GM18511 (cell line): ENCODE measurements at regions not wholly inside any gene's neighbourhood (a gene's known extent, or its start where the extent isn't known, plus 50 kb on each side); places are given as distances from the start of the nearest gene placed in this dataset.
"Not testable (repeated sequence)": the region's sequence is repeated elsewhere in the genome, so short reads cannot be mapped to it uniquely, and the experiment has no call there.

Experiments used
- ATAC-seq: cut with Tn5 transposase; IDR thresholded peaks from one replicate; pipeline ENCODE4 v1.9.1; 2021; ENCODE audit warnings: mild to moderate bottlenecking, moderate library complexity; ENCODE audit not compliant: unreplicated experiment

DNA sequence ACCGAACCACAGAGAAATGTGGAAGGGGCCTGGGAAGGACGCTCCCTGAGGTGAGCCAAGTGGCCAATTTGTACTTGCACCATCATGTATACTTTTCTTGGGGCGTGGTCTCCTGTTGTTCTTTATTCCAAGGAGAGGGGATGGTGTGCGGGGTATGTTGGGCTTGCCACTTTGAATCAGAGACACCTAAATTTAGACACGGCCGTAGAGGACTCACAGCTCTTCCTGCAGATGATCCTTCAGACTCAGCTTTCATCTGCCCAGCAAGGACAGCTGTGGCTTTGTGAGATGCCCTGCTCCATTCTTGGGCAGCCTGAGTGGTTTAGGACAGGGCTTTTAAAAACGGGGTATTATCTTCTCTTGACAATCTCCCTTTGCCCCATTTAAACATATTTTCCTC is 473.2 kb downstream of the REEP3 start:
- ATAC-seq: no peak

DNA sequence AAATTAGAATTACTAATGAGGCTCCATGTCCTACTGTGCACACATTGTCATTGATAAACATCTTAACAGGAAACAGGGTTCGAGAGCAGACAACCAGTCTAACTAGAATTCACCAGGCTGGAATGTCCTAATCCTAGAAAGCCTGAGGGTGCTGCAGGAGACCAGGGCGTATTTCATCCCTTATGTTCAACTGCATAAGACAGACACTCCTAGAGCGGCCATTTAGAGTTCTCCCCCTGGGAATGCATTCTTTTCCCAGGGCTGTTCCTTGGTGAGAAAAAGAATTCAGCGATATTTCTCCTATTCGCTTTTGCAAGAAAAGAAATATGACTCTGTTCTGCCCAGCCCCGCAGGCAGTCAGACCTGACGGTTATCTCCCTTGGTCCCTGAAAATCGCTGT is 486.0 kb downstream of the REEP3 start:
- no peak for ATAC-seq

DNA sequence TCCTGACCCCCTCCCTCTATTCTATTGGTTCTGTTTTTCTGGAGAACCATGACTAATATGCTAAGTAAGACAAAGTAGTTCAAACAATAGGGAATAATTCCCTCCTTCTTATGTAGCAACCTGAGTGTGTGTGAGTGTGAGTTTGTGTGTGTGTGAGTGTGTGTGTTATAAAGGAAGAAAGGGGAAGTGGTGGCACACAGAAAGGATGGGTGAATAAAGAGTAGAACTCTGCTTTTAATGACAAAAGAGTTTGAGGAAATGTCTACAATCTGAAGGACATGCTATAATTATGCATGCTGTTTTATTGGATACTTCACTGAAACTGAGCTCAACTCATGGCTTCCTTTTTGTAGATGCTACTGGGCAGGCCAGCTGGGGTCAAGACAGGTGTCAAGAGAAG is 489.5 kb downstream of the REEP3 start:
- ATAC-seq: no peak

DNA sequence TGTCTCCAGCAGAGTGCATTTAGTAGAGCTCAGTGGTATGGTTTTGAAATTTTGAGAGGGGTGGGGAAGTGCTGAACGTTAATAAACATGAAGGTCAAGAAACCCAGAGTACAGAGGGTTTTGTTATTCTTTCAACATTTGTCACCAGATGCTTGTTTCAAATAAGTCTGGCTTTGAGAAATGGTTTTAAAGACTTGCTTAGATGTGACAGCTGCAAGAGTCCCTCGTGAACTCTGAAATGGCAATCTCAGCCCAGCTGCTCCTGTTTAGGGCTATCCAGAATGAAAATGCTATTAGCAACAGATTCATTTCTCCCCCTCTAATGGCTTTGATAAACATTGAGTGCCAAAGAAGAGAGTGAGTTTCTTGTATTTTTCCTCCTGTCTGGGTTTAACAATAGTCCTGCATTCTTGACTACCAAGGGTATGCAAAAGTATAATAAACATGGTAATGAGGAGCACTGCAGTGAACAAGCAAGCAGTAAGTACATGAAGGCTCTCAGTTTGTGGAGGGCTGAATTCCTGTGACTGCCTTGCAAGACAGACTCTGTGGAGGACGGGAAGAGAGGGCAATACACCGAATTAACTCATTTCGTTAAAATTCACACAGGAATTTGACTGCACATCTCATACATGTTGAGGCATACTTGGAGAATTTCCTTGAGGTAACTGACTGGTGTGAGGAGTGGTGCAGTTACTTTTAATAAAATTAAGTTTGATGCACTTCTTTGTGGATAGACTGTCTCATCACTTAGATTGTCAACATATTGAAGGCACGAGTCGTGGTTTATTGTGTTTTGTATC is 490.9 kb downstream of the REEP3 start:
- no peak for ATAC-seq

DNA sequence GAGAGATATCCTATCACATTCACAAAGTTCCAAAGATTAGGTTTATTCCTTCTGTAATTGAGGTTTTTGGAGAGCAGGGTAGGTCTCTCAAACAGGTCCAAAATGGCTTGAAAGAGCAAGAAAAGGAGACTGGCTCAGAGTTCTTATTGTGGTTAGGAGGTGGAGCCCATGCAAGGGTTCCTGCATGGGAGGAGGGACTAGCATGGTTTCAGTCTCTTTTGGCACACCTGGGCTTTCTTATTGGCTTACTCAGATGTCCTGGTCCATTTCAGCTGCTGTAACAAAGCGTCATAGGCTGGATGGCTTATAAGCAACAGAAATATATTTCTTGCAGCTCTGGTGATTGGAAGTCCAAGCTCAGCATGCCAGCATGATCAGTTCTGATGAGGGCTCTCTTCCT is 493.1 kb downstream of the REEP3 start:
- ATAC-seq: no peak

DNA sequence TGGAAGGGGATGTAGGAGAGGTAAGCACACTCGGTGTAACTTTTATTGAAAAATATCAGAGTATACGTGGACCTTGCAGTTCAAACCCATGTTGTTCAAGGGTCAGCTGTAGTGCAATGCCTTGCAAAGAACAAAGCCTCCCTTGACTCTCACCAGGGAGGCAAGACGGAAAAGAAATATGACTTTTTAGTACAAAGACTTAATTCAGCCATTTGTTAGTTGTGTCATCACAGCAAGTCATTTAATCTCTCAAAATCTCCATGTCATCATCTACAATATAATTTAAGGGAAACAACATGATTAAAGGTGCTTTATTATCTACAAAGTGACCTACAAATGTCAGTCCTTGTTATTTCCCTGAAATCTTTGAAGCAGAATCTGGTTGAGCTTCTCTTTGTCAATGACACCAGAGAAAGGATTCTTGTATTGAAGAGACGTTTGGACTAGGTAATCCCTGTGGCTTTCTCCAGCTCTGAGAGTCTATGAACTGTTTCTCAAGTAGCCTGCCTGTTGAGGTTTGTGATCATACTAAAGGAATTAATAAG is 502.8 kb downstream of the REEP3 start:
- no peak for ATAC-seq

DNA sequence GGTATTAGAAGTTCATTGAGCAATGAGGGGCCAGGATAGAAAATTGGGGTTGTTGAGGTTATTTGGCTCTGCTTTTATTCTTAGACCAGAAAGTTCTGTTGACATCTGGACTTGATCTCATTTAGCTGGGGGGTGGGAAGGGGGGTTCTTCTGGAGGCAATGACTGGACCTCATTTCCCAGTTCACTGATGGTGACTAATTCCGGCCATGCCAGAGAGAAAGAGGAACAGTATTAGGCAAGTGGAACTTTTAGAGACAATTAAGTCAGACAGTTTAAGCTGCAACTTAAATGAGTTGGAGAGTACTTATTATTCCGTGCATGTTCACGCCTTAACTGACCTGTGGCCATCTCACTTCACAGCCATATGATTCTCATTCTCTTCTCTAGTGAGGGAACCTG is 512.5 kb downstream of the REEP3 start:
- ATAC-seq: no peak

DNA sequence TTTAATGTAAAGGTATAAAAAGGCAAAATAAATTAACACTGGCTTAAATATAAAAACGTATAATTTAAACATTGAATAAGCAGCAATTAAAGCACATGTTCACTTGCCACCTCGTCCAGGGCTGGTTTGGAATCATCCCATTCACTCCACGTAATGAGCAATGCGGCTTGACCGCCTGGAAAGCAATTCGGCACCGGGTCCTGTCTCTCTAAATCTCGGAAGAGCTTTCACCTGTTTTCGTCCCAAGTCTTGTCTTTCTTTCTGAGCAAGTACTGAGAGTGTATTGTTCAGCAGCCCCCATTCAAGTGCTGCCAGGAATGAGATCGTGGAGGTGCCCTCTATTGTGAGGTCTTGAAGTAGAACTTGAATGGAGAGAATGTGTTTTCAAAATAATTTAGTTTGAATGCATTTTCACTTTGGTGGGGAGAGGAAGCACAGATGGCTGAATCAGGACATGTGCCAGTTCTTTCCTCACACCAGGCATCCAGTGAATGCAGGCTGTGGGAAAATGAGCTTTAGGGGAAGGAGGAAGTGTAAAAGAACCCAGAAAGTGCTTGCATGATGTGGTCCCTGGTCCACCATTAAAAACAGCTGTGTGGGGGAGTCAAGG is 515.2 kb downstream of the REEP3 start:
- ATAC-seq: no peak

DNA sequence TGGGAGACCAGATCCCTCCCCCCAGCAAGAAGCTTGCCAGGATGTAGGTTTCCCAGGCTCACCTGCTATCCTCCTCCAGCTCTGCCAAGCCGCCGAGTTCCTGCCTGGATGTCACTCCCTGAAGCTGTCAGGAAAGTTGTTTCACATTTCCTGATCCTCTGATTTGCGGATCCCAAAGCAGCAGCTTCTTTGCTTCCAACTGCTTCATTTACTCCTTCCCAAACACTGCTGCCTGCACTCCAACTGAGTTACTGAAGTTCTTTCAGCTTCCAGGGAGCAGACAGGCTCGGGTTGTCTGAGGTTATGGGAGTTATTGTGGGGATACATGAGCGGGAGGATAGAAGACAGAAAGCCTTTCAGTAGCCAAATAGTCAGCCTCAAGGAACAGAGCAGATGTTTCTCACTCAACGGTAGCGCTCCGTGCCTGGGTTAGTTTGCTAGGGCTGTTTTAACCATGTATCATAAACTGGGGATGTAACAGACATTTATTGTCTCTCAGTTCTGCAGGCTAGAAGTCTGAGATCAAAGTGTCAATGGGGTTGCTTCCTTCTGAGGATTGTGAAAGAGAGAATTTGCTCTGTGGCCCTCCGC is 516.0 kb downstream of the REEP3 start:
- no peak for ATAC-seq

DNA sequence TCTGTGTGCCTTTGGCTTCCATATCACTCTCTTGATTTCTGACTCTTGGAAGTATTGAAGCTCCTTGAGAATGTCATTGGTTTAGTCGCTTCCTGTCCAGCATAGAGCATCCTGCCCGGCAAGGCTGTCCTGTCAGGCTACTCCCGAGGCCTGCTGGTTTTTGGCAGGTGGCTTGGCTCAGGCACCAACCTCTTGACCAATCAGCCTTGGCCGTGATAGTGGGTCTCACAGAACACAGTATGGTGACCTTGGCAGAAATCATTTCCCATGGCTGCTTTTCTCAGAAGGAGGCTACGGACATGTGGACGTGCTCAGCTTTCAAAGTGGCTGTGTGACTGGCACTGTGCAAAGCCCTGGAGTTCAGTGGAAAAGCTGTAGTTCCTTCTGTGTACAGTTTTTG is 516.9 kb downstream of the REEP3 start:
- ATAC-seq: no peak

DNA sequence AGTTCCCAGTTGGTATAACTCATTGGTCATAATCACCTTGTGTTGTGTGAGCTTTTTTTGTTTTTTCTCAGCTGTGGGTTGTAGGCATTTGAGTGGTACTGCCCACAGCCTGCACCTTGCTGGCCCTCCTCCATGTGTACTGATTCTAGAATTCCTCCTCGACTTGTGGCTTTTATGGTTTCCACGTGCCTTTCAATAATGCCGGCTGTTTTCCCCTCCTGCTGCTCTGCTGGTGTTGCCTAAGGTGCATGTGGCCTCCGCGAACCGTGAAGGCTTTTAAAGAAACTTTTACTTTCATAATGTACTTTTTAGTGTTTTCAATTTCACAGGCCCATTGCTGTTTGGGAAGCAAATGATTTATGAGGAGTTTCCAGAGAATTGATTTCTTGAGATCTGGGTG is 518.0 kb downstream of the REEP3 start:
- ATAC-seq: peak; percentile 47

DNA sequence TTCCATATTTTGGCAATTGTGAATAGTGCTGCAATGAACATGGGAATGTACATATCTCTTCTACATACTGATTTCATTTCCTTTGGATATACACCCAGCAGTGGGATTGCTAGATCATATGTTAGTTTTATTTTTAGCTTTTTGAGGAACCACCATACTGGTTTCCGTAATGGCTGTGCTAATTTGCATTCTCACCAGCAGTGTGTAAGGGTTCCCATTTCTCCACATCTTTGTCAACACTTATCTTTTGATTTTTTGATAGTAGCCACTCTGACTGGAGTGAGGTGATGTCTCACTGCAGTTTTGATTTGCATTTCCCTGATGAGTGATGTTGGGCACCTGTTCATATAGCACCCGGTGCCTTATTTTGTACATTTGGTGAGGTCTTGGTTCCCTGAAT is 519.6 kb downstream of the REEP3 start:
- peak; percentile 15 for ATAC-seq

DNA sequence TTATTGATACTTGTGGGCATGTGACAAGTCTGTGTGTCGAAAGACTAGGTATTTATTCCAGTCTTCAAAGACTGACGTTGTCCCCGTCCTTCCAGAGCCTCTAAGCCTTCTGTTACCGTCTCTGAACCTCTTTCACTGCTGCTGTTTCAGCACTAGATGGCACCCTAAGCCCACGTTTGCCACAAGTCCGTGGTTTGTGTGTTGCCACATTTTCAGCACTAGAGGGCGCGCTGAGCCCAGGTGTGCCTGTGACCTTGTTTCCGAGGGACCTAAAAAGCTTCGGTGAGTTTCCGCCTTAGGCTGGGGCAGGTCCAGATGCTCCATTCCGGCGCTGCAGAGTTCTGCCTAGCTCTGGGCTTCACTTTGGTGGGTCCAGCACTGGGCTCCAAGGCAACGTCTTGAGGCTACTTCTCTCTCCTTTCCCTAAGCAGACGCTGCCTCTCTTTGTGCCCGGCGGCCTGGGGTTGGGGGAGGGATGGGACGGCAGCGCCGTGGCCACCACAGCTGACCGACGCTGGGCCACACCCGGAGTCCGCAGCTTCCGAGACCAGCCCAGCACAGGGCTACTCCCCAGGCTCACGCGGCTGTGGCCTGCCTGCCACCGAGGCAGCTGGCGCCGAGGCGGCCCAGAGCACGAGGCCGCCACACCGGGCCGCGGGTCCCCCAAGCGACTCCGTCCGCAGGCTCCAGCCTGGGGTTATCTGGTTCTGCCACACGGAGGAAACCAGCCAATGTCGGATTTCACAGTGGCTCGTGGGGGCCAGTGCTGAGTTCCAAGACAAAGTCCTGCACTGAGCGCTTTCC is 520.2 kb downstream of the REEP3 start:
- peak; percentile 89 for ATAC-seq

DNA sequence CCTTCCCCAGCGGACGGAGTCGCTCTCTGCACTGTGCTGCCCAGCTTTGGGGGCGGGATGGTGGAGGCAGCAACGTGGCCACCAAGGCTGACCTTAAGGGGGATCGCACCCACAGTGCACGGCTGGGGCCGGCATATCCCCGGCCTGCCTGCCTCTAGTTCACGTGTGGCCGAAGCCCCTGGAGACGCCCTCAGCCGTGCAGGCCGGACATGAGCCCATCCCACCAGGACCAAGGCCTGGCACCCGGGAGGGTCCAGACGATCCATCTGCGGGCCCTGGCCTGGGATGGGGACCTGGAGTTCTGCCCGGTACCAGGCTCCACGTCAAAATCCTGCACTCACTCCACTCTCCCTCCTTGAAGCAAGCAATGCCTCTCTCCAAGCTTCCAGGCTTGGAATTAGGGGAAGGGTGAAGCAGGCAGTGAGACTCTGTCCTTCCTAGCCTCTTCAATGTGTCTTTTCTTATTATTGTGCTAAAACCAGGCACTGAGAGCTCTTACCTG is 520.8 kb downstream of the REEP3 start:
- no peak for ATAC-seq

DNA sequence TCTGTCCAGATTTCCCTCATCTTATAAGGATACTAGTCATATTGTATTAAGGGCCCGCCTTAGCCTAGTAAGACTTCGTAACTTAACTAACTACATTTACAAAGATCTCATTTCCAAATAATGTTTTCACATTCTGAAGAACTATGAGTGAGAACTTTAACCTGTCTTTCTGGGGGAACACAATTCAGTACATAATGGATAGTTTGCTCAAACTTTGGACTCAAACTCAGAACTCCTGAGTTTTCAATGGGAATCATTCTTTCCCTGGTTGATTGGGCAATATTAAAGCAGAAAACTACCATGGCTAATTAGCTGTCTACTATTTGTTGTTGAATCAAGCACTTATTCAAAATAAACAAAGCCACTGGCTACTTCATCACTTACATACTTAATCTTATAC is 522.9 kb downstream of the REEP3 start:
- no peak for ATAC-seq

DNA sequence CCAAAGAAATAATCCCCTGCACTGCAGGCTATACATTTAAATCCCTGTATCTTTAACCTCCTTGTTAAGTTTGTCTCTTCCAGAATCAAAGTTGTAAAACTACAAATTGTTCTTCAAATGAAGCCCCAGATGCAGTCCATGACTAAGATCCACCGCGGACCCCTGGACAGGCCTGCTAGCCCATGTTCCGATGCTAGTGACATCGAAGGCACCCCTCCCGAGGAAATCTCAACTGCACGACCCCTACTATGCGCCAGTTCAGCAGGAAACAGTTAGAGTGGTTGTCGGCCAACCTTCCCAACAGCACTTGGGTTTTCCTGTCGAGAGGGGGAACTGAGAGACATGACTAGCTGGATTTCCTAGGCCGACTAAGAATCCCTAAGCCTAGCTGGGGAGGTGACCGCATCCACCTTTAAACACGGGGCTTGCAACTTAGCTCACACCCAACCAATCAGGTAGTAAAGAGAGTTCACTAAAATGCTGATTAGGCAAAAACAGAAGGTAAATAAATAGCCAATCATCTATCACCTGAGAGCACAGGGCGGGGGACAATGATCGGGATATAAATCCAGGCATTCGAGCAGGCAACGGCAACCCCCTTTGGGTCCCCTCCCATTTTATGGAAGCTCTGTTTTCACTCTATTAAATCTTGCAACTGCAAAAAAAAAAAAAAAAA is 523.9 kb downstream of the REEP3 start:
- ATAC-seq: not testable (repeated sequence)

DNA sequence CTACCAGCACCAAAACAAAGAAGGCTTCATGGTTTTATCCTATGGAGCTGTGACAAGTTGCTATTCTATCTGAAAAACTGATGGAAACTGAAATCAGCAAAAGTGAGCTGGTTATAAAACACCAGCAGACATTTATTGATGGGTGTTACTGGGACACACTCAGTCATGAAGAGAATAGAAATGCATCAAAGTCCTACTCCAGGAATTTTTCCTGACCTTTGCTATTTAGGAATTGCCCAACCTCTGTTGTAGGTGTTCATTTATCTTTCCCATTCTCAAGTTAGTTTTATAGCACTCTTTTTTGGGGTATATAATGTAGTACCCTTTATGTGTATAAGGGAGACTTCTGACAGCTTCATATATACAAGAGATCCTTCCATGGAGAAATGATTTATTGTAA is 533.2 kb downstream of the REEP3 start:
- ATAC-seq: no peak

DNA sequence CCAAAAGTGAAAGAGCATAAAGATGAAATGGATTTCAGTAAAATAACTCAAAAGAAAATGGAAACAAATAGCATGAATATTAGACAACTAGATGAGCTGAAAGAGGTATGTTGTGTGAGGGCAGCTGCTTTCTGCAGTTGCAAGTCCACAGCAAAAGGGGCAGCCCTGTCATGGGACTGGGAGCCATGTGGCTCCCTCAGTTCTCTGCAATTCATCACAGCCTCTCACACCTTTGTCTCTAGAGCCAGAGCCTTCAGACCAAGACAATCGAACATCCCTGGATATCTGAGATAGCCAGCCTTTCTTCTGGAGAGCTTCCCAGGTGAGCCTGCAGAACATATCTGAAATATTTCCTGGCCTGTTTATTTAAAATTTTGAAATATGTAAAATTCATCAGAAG is 538.7 kb downstream of the REEP3 start:
- ATAC-seq: no peak

DNA sequence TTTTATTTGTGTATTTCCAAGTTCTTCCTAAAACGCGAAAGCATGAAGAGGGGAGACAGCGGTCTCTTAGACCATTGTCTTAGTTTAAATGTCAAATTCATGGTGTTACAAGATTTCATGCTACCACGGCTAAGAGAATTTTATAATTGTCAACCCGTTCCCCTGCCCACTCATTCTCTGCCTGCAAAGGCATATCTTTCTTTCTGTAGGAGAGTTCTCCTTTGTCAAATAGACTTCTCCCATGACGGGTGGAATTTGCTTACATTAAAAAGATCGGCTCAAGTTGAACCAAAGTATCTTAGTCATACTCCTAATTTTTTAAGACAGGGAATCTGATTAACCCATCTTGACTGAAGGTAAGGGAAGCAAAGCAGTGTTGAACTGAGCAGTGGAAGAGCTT is 539.2 kb downstream of the REEP3 start:
- no peak for ATAC-seq

DNA sequence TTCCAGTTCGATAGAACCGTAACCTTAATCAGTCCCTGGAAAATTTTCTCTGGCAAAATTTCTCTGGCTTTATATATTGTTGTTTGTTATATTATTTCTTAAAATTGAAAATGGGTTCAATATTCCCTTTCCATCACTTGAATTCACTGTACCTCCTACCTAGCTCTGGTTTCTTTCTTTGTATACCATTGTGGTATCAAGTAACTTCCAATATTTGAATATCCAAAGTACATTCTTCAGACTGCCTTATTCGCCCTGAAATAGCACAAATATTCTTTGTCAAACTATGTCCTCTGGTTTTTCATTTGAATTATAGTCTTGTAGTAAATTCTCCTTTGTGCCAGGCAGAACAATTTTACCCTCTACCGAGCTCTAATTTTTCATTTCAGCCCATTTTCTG is 541.6 kb downstream of the REEP3 start:
- ATAC-seq: no peak
